Activated CD4-positive, CD25-positive, alpha-beta regulatory T cell treated with anti-CD3 and anti-CD28 coated beads, Interleukin-2, amount 50 U/mL, for 72 hours (primary cell): ENCODE measurements at regions not wholly inside any gene's neighbourhood (a gene's known extent, or its start where the extent isn't known, plus 50 kb on each side); places are given as distances from the start of the nearest gene placed in this dataset.

Source experiments
- DNase-seq: peaks from one replicate; pipeline ENCODE4 v3.0.0; 2021

- DNase-seq = no peak
These were observed 60.9 kb upstream of the GDNF start for GRCh38 chr5:37900692-37901091.

DNA sequence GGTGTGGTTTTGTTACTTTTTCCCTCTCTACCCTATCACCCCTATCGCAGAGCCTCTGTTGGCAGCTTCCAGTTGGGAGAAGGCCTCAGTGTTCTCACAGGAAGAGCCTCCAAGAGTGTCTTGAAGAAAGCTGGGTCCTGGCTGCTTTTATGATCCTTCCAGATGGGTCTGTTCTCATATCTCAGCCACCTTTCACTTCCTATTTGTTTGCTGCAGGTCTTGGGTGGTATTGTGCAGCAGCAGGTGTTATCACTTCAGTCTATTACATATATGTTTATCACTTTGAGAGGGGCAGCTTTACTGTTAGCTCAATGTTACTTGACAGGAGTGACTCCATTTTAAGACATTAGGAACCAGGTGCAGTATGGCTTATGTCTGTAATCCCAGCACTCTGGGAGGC lies 59.2 kb upstream of the GDNF start:
- DNase-seq = no peak

DNA sequence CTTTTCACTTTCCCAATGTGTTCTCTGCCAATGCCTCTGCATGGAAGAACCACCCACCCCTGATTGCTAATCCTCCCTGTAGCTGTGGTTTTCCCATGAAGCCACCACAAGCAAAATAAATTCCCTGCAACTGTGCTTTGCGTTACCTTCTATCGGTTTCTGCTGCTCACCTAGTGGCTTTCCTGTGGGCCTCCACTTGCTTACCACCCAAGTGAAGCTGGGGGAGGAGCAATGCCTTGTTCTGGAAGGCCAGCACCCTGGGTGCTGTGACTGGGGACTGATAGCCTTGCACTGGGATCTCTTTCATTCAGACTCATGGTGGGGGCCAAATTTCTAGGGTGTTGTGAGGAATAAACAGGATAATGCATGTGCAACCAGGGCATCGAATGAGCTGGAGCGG lies 56.3 kb upstream of the GDNF start:
- no peak for DNase-seq

DNA sequence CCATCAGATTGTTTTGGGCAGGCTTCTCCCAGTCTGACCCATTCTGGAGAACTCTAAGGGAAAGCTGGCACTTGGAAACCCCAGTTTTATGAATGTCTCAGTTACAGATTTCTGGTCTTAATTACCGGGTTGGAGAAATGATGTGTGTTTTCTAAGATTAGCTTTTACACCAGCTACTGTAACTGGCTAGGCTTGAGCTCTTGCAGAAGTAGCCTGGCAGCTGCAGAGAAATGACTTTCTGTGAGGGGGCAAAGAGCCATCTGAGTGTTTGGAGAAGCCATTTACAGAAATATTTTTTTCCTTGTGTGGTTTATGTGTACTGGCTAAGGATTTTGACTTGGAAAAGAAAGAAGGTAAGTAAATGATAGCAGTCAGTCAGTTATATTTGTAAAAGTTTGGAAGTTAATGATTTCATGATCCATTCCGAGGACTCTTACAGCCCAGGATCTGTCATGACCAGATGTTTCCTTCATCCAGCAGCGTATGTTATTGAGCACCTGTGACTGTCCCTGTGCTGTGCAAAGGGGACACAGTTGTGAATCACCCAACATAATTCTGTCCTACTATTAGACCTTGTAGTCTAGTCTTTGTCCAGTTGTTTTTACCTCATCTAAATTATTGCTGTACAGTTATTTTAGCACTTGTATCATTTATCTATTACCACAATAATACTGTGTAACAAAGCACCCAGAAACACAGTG lies 53.7 kb upstream of the GDNF start:
- DNase-seq = no peak

DNA sequence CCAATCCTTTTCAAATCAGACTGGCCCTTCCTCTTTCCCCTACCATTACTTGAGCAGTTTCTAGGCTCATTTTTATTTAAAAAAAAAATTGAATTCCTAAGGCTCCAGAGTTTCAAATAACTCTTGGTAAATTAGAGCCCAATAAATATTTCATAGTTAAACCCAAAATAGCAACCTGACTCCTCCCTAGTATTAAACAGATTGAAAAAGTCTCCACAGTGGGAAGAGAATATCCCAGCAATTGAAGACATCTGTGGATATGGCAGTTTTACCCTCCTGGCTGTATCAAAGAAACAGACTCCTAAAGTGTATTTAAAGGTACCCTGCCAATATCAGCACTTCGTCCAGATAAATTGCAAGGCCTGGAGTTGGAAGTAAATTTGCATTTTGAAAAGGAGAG lies 52.7 kb upstream of the GDNF start:
- DNase-seq = no peak

DNA sequence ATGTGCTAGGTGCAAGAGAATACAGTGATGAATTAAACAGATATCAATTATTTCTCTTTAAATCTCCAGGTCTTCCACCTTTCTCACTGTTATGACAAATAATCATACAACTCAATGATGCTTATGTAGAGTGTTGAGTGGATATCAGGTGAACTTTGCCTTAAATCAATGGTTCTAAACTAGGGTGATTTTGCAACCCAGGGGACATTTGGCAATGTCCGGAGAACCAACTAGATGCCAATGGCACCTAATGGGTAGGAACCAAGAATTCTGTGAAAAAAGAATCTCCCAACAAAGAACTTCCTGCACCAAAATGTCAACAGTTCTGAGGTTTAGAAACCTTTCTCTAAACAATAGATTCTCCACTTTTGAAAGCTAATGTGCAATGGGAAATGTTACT lies 52.0 kb upstream of the GDNF start:
- DNase-seq = no peak

DNA sequence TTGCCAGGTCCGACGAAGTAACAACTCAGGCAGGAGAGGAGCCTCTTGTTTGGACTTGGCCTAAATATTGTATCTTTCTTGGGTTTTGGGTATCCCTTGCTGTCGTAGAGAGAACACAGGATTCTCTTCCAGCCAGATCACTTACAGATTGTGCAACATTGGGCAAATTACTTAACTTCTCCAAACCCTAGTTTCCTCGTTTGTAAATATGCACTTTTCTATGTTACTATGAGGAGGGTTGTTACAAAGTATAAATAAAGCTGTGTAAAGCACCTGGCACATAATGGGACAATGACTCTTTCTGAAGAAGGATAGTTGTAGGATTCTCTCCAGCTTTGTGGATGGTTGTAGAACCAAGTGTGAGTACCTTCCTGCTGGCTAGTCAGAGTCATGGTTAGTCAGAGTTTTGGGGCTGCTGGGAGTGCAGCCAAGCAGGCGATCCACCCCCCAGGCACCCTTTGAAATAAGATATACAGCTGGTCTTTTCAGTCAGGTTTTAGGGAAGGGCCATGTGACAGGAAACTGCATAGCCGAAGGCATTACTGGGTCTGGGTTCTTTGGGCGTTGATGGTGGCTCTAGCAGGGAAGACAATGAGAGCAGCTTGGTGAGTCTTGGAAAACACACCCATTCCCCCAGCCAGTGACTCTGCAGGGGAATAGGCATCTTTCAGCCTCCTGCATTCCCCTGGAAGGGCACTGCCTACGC lies 49.9 kb upstream of the GDNF start:
- DNase-seq = no peak
